ENCODE measurements at regions not wholly inside any gene's neighbourhood (a gene's known extent, or its start where the extent isn't known, plus 50 kb on each side); places are given as distances from the start of the nearest gene placed in this dataset.

- TF ChIP-seq CTCF (IDR thresholded peaks at IDR 0.05), result no peak
- TF ChIP-seq EZH2 (IDR thresholded peaks at IDR 0.05), result no peak
- no peak for TF ChIP-seq EZH2phosphoT487 (IDR thresholded peaks at IDR 0.05)
Observed at GRCh38 chr5:10860196-10860543, 99.1 kb upstream of the DAP start.
